HG02981 (cell line): ENCODE measurements at regions not wholly inside any gene's neighbourhood (a gene's known extent, or its start where the extent isn't known, plus 50 kb on each side); places are given as distances from the start of the nearest gene placed in this dataset.

Source experiments
- ATAC-seq: cut with Tn5 transposase; IDR thresholded peaks from one replicate; pipeline ENCODE4 v1.9.1; 2021; ENCODE audit warnings: mild to moderate bottlenecking, moderate library complexity; ENCODE audit not compliant: unreplicated experiment

DNA sequence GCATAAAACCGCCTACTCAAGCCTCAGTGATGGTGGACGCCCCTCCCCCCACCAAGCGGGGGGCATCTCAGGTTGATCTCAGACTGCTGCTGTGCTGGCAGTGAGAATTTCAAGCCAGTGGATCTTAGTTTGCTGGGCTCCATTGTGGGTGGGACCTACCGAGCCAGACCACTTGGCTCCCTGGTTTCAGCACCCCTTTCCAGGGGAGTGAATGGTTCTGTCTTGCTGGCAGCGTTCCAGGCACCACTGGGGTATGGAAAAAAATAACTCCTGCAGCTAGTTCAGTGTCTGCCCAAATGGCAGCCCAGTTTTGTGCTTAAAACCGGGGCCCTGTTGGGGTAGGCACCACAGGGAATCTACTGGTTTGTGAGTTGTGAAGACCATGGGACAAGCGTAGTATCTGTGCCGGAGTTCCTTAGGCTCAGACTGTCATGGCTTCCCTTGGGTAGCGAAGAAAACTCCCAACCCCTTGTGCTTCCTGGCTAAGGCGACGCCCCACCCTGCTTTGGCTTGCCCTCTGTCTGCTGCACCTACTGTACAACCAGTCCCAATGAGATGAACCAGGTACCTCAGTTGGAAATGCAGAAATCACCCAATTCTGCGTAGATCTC is 1334.5 kb upstream of the ADGRB3 start:
- no peak for ATAC-seq

DNA sequence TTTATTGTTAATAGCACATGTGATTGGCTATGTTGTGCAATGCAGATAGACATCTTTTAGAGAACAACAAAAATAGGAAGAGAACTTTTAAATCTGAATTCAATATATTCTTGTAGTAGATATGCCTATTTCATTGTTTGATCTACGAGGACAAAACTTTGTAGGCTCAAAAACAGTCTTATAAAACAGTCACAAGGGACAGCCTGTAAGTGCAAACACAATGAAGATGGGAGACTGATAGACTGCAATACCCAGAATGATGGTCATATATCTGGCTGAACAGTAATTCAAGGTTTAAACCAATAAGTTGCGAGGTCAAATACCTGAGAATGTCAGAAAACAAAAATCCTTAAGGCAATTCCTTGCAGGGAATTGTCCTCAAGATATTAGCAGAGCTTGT is 1342.9 kb upstream of the ADGRB3 start:
- ATAC-seq = no peak

DNA sequence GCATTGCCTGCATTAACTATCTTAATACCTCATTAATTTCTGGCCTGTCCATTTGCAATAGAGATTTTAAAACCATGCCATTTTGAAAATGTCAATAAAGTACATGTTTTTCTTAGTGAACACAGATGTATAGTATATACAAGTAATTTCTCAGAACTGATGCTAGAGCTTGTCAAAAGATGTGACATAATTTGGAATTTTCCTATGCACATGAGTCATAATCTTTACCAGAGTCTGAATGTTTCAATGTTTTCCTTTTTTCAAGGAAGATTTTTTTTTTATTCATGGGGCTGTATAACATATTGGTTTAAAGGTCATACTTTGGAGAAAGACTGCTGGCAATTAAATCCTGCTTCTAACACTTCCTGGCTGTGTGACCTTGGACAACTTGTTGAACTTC is 1347.5 kb upstream of the ADGRB3 start:
- ATAC-seq = no peak

DNA sequence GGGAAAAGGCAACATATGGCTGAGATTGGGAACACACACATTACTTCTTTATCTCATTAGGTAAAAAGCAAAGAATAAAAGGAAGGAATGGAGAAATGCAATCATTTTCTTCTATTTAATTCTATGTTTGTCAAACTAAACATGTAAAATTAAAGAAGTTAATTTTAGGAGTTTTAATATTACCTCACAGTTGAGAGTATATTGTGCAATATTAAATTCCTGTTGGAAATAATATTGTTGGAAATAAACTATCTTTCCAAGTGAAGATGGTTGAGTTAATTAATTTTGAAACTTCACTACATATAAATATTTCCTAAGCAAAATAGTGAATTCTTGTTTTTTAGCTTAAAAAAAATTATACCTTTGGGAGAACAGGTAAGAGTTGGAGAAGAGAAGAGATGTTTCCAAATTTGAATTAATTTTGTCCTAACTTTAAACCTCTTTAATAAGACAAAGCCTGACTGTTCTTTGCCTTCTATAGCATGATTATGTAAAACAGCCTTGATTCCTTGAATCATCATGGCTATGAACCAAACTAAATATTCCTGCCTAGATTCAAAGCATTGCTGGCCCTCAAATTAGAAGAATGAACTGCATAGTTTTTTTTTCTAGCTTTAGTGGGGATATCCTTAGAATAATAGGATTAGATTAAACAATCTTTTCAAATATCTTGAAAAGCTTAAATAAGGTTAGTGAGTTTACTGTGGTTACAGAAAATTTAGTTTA is 1349.1 kb upstream of the ADGRB3 start:
- ATAC-seq = no peak

DNA sequence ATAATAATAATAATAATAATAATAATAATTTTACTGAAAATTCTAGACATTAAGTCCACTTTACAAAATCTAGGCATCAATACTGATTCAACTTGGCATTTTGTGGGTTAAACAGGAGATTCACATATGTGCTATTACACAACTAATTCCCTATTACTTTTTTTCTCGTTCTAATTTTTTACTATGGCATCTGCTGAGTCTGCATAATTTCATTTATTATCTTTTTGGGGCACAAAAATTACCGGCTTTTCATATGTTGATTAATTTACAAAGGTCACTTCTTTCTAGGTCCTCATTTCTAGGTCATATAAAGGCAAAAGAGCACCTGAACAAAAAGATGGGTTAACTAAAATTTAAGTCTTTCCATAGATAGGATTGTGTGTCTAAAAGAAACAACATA is 1357.8 kb upstream of the ADGRB3 start:
- no peak for ATAC-seq

DNA sequence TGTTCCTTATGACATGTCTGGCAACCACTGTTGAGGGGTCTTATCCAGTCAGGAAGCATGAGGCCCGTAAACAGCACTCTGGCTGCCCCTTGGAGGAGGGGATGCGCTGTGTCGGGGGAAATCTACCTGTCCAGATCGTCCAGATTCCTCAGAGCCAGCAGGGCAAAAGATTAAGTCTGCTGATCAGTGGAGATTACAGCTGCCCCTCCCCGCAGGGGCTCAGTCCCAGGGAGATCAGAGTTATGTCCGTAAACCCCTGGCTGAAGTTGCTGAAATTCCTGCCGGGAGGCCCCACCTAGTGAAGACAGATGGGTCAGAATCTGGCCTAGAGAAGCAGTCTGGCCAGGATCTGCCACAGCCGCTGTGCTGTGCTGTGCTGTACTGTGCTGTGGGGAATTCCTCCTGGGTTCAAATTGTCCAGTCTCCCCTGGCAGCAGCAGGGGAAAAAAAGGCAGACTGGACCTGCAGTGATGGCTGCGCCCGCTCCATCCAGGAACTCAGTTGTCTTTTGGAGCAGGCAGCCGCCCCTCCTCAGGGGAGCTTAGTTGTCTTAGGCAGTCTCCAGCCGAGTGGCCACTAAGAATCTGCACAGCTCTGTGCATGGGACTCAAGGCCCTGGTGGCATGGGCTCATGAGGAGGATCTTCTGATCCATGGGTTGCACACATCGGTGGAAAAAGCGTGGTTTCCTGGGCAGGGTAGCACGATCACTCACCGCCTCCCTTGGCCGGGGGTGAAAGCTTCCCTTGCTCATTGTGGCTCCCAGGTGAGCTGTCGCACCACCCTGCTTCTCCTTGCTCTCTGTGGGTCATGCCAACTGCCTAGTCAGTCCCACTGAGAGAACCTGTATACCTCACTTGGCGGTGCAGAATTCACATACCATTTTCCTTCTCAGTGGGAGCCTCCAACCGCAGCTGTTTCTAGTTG is 1368.8 kb upstream of the ADGRB3 start:
- ATAC-seq = no peak

DNA sequence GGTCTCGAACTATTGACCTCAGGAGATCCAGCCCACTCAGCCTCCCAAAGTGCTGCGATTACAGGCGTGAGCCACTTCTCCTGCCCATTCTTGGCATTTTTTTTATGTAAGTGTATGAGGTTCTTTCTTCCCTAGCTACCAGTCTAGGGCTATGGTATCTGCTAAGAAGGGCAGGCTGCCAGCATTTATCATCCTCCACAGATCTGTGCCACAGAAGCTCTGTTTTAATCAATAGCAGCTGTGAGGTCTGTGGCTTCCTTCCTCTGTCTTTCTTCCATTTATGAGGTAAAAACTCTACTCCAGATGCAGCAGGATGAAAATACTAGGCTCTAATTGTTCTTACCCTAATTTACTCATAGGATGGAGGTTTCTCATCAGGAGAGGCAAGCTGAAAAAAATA is 1382.4 kb upstream of the ADGRB3 start:
- ATAC-seq = no peak

DNA sequence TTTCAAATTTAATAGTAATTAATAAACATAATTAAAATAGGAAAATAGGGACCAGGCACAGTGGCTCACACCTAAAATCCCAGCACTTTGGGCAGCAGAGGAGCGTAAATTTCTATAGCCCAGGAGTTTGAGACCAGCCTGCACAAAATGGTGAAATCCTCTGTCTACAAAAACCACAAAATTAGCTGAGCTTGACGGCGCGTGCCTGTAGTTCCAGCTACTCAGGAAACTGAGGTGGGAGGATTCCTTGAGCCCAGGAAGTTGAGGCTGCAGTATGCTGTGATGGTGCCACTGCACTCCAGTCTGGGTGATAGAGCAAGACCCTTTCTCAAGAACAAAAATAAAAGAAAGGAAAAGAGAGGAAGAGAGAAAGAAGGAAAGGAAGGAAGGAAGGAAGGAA is 1387.0 kb upstream of the ADGRB3 start:
- ATAC-seq = no peak

DNA sequence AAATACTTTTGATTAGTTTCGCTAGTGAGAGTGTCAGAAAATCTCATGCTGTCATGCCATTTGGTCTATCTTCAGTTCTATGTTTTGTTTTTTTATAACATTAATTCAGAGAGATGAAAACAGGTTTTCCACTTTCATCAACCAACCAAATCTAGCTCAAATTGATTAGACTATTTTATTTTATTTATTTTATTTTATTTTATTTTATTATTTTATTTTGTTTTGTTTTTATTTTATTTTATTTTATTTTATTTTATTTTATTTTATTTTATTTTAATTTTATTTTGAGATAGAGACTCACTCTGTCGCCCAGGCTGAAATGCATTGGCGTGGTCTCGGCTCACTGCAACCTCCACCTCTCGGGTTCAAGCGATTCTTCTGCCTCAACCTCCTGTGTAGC is 1391.0 kb upstream of the ADGRB3 start:
- no peak for ATAC-seq

DNA sequence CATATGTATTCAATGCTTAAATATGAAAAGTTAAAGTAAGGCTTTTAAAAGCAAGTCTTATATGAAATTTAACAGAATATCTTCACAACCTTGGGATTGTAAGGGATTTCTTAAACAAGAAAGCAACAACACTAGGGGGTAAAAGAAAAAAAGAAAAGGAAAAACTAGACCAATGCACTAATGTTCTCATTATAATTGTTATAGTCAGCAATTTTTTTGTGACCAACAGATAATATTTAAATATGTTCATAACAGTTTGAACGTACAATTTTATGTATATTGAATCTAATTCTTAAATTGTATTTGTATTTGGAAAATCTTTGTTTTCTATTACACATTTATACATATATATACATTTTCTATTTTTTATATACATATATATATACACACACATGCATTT is 1397.8 kb upstream of the ADGRB3 start:
- no peak for ATAC-seq

DNA sequence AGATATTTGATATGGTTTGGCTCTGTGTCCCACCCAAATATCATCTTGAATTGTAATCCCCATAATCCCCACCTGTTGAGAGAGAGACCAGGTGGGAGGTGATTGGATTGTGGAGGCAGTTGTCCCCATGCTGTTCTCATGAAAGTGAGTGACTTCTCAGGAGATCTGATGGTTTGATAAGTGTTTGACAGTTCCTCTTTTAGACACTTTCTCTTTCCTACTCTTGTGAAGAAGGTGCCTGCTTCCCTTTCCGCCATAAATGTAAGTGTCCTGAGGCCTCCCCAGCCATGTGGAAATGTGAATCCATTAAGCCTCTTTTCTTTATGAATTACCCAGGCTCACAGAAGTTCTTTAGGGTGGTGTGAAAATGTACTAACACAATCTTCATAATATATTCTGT is 1404.0 kb upstream of the ADGRB3 start:
- ATAC-seq = no peak

DNA sequence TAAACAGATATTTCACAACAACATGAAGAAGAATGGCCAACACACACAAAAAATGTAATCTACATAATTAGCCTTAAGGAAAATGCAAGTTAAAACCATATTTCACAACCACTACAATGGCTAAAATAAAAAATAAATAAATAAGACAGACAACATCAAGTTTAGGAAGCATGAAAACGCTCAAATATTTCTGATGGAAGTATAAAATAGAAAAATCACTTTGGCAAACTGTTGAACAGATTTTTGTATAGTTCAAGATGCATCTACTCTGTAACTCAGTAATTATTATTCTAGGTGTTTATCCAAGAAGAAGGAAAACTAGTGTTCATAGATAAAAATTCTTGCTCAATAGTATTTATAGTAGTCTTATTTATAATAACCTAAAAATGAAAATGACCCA is 1410.1 kb upstream of the ADGRB3 start:
- ATAC-seq = no peak

DNA sequence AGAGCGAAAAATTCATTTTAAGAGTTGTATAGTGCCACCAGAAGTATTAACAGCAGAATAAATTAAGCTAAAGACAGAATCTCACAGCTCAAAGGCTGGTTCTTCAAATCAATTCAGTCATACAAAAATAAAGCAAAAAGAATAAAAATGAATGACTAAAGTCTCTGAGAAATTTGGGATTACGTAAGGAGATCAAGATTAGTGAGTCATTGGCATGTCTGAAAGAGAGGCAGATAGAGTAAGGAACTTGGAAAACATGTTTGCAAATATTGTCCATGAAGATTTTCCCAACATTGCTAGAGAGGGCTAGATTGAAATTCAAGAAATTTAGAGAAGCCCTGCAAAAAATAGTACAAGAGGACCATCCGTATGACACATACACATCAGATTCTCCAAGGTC is 1413.9 kb upstream of the ADGRB3 start:
- ATAC-seq = no peak

DNA sequence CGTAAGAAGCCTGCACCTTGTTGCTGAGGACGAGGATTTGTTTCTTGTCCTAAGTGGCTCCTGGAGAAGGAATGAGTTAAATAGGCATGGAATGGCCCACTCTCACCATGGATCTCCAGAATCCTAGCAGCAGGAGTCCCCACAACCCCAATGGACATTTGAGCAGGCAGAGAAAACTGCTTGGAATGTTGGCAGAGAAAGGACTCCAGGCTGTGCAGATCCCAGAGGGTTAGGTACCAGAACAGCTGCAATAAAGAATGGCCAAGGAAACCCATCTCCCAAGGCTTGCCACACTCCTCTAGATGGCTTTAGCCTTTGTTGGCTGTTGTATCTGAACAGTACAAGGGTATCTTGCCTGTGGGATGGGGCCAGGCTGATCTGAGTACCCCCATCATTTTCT is 1415.7 kb upstream of the ADGRB3 start:
- ATAC-seq = no peak

DNA sequence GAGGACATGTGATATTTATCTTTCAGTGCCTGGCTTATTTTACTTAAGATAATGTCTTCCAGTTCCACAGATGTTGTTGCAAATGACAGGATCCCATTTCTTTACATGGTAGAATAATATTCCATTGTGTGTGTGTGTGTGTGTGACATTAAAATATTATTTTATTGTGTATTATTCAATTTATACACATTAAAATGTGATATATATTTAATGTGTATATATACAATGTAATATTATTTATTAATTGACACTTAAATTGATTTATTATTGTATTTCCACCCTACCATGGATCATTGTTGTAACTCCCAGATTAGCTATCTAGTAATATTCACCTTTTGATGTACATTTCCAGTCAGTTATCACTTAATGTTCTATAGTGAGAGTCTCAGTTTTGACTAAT is 1422.5 kb upstream of the ADGRB3 start:
- no peak for ATAC-seq

DNA sequence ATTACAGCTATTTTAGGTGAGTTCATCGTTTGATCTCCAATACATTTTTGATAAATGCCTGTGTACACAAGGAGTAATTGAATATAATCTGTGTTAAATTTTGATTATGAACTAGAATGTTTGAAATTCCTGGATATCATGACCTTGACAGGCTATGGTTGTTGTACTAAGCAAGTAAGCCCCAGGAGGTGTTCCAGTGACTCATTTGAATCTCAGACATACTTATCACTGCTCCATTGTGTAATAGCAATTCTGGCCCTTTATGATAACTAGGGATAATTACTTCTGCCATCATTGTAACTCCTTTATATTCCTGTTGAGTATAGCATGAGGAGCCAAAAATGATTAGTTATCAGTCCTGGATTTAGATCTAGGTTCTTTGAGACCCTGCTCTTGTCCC is 1424.6 kb upstream of the ADGRB3 start:
- no peak for ATAC-seq

DNA sequence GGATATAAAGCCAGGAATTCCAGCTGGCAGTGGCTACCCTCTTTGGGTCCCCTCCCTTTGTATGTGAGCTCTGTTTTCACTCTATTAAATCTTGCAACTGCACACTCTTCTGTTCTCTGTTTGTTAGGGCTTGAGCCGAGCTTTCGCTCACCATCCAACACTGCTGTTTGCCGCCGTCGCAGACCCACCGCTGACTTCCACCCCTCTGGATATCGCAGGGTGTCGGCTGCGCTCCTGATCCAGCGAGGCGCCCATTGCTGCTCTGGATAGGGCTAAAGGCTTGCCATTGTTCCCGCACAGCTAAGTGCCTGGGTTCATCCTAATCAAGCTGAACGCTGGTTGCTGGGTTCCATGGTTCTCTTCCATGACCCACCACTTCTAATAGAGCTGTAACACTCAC is 1433.5 kb upstream of the ADGRB3 start:
- ATAC-seq = no peak

DNA sequence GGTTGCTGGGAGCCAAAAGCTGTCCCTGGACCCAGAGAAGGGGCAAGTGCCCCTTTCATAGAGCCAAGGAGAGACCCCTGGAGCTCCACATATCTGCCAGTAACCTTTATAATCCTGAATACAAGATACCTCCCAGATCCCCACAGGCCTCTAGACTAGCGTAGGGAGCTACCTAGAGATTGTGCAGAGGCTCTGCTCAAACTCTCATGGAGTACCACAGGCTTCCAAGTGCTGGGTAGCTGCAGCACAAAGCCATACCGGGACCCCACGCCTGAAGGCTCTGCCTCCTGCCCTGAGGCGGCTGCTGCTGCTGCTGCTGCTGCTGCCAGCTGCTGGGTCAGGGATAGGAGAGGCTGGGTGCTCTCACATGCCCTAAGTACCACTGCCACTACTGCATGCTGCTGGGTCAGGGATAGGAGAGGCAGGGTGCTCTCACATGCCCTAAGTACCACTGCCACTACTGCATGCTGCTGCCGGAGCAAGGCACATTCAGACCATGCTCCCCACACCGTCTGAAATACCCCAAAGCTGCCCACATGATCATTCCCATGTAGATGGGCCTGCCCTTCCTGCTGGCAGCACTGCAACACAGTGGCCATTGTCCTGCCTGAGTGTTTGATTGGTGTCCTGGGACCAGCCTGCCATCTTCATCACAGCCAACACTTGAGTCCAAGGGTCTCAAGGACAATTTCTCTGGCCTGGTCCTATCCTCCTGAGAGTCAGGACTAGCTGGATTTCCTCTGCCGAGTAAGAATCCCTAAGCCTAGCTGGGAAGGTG is 1434.3 kb upstream of the ADGRB3 start:
- no peak for ATAC-seq

DNA sequence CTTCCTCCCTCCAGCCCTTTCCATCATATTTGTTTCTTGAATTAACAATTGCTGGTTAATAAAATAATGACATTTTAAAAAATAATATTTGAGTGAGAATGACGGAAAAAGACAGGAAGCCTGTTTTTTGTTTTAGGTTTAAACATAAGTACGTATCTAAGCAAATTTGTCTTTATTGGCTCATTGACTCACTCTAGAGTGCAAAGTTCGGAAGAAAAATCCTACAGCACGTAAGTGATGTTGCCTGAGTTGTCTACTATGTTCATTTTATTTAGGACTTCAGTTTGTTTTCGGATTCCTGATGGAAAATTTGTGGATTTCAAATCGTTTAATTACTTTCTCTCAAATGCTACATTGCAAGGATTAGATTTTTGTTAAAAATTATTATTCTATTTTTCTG is 1435.7 kb upstream of the ADGRB3 start:
- ATAC-seq = no peak

DNA sequence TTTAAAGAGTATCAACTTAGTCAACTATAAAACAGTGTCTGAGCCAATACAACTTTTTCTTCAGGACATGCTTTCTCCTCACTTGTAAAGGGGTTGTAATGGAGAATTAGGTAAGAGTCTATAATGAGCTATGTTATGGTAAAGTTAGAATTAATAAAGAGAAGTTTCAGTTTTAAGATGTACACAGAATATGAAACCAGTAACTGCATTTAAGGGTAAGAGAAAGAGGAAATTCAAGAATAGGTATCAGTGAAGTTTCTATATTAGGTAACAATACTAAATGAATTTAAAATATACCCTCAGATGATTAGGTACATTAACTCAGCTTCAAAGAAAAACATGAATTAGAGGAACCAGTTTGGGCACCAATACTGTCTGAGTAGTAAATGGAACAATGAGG is 1444.3 kb upstream of the ADGRB3 start:
- ATAC-seq = no peak

DNA sequence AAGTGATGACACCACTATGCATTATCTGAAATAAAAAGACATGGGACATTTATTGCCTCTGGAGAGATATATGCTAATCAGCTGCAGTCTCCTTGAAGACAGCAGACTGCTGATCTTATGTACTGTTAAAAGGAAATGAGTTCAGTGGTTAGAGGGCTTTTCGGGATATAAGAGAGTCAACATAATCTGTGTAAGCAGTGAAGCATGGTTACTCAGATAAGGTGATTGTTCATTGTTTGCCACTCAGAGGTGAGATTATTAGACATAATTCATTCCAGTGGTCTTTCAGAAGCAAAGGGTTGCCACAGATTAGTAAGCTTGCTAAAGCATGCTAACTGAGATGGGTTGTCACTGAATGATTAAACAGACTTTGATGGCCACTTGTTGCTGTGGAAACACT is 1450.7 kb upstream of the ADGRB3 start:
- no peak for ATAC-seq
